Lung (tissue), 11 donors: ENCODE measurements at regions not wholly inside any gene's neighbourhood (a gene's known extent, or its start where the extent isn't known, plus 50 kb on each side); places are given as distances from the start of the nearest gene placed in this dataset.

Experiments used
- ATAC-seq: fragments of 200-7000 bp; cut with Tn5 transposase; one replicate; pipeline ENCODE4 v1.9.1; 2020; ENCODE audit warnings: moderate number of reproducible peaks; ENCODE audit not compliant: insufficient read depth, low FRiP score
- DNase-seq, 3 donors: peaks; one replicate each; pipeline ENCODE4 v3.0.0-alpha.2; 2013 to 2017
- H3K27ac ChIP-seq, 2 donors: one replicate each; pipeline ENCODE4 v1.5.1; 2013; ENCODE audit warnings: mild to moderate bottlenecking in 2 of 2, moderate library complexity in 2 of 2, control low read depth in 1 of 2, inconsistent platforms in 1 of 2, low read depth in 1 of 2, low read length in 1 of 2
- H3K27me3 ChIP-seq, 3 donors: one replicate each; pipeline ENCODE4 v1.5.1; 2013; ENCODE audit warnings: low read length in 2 of 3; ENCODE audit not compliant: control insufficient read depth in 3 of 3, insufficient read depth in 3 of 3
- H3K36me3 ChIP-seq, 4 donors: one replicate each; pipeline ENCODE4 v1.5.1; 2013; ENCODE audit warnings: low read length in 4 of 4, mild to moderate bottlenecking in 1 of 4, moderate library complexity in 1 of 4; ENCODE audit not compliant: control insufficient read depth in 4 of 4, insufficient read depth in 4 of 4
- H3K4me1 ChIP-seq, 5 donors: one replicate each; pipeline ENCODE4 v1.5.1; 2013; ENCODE audit warnings: low read length in 5 of 5, mild to moderate bottlenecking in 2 of 5, moderate library complexity in 1 of 5; ENCODE audit not compliant: control insufficient read depth in 5 of 5, insufficient read depth in 5 of 5
- H3K4me3 ChIP-seq: one replicate; pipeline ENCODE4 v1.5.1; 2013; ENCODE audit warnings: mild to moderate bottlenecking, control low read depth, moderate library complexity
- H3K9ac ChIP-seq, 2 donors: one replicate each; pipeline ENCODE4 v1.5.1; 2013; ENCODE audit warnings: low read length in 2 of 2, control low read depth in 1 of 2; ENCODE audit not compliant: insufficient read depth in 1 of 2
- H3K9me3 ChIP-seq, 4 donors: one replicate each; pipeline ENCODE4 v1.5.1; 2013; ENCODE audit warnings: low read length in 3 of 4, mild to moderate bottlenecking in 1 of 4, moderate library complexity in 1 of 4; ENCODE audit not compliant: control insufficient read depth in 4 of 4, insufficient read depth in 3 of 4
- WGBS, 2 donors: extraction: QIAGEN DNeasy Blood & Tissue Kit; methylation state at CpG; one replicate each; pipeline ENCODE4 v1.1.7; 2013; 5-methylcytosine and 5-hydroxymethylcytosine counted together
- TF ChIP-seq, protein P1 (sequence below): IDR thresholded peaks from 2 replicates; pipeline ENCODE4 v1.5.1; 2012; ENCODE audit warnings: mild to moderate bottlenecking; ENCODE audit errors: control extremely low read depth, extremely low read depth
- donor health status: control.
- donor health status: control.
- donor health status: Bipolar disorder and iron deficiency.
- donor health status: healthy.
- donor health status: DM: yes; HTN: yes; CAD: no.

DNA sequence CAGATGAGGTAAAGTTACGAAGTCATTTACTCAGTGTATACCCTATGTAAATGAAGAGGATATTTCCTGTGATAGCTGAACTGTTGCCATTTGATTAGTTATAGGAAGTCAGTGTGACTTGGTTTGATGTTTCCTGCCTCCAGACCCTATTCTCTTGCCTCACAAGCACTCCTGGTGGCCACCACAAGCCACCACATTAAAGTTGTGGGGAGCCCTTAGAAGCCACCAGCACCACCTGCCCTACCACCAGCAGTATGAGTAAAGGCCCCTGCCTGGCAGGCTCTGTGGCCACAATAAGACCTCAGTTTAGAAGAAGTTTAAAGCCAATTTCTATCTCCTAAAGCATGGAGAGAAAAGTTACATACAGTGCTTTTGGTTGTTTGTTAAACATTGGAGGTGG, 189.7 kb downstream of the DDX3Y start:
- no peak overlapping the region for H3K27ac ChIP-seq
- no peaks in the 10 kb centered on the region for H3K4me1 ChIP-seq
- no peak overlapping the region for H3K9ac ChIP-seq
- TF ChIP-seq, protein P1, sequence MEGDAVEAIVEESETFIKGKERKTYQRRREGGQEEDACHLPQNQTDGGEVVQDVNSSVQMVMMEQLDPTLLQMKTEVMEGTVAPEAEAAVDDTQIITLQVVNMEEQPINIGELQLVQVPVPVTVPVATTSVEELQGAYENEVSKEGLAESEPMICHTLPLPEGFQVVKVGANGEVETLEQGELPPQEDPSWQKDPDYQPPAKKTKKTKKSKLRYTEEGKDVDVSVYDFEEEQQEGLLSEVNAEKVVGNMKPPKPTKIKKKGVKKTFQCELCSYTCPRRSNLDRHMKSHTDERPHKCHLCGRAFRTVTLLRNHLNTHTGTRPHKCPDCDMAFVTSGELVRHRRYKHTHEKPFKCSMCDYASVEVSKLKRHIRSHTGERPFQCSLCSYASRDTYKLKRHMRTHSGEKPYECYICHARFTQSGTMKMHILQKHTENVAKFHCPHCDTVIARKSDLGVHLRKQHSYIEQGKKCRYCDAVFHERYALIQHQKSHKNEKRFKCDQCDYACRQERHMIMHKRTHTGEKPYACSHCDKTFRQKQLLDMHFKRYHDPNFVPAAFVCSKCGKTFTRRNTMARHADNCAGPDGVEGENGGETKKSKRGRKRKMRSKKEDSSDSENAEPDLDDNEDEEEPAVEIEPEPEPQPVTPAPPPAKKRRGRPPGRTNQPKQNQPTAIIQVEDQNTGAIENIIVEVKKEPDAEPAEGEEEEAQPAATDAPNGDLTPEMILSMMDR = no peak
- no peak overlapping the region for H3K4me3 ChIP-seq
- ATAC-seq (no peak), DNase-seq (no peak)
- no peaks in the 10 kb centered on the region for H3K36me3 ChIP-seq
- WGBS, 2 donors = 87% methylated on average over 1 of the region's 1 CpG; no CpG with 5 or more reads in 1 of the 2 donors
- H3K9me3 ChIP-seq = no peaks in the 10 kb centered on the region
- H3K27me3 ChIP-seq = no peaks in the 10 kb centered on the region

DNA sequence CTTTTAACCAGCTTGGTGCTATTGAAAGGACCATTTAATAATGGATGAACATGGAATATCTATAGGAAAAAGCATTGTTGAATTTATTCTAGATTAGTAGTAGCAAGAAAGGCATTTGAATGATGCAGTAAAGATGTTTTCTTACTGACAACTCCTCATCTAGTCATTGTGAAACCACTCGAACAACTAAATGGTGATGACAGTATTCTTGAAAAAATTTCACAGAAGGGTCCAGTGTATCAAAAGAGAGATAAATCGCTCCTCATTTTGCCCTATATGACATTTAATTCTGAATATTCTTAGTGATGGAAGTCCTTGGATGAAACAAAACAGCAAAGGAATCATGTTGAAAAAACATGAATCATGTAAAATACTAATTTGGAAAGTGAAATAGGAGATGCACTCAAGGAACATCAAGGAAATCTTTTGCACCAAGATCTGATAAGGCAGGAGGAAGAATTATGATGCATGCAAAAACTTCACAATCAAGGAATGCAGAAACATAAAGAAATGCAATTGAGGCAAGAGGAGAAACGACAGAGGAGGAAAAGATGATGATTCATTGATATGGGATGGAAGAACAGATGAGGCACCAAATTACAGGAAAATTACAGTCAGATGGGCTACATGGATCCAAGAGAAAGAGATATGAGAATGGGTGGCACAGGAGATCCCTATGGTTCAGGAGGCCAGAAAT, 190.4 kb downstream of the DDX3Y start:
- TF ChIP-seq, protein P1 = no peak
- 81% methylated on average over 3 of the region's 3 CpGs; no CpG with 5 or more reads in 1 of the 2 donors for WGBS, 2 donors
- H3K36me3 ChIP-seq = no peaks in the 10 kb centered on the region

GRCh38 chrY:13126881-13127456, 222.3 kb downstream of the DDX3Y start:
- Histone ChIP-seq H3K27me3 (no peaks in the 10 kb centered on the region), H3K4me1 (no peaks in the 10 kb centered on the region), H3K27ac (no peak overlapping the region), H3K9ac (no peak overlapping the region), H3K4me3 (no peak overlapping the region), H3K9me3 (no peaks in the 10 kb centered on the region), H3K36me3 (no peaks in the 10 kb centered on the region)
- no peak for DNase-seq
- WGBS, 2 donors = 71% methylated on average over 4 of the region's 5 CpGs; no CpG with 5 or more reads in 1 of the 2 donors
- no peak for ATAC-seq
- TF ChIP-seq, protein P1 = no peak

More for the DNA sequence above, 190.4 kb downstream of the DDX3Y start:
- DNase-seq = no peak
- Histone ChIP-seq H3K4me3 (no peak overlapping the region), H3K9me3 (no peaks in the 10 kb centered on the region), H3K27me3 (no peaks in the 10 kb centered on the region), H3K4me1 (no peaks in the 10 kb centered on the region), H3K27ac (no peak overlapping the region), H3K9ac (no peak overlapping the region)
- ATAC-seq = no peak
